ENCODE measurements at regions not wholly inside any gene's neighbourhood (a gene's known extent, or its start where the extent isn't known, plus 50 kb on each side); places are given as distances from the start of the nearest gene placed in this dataset.
"Not testable (repeated sequence)": the region's sequence is repeated elsewhere in the genome, so short reads cannot be mapped to it uniquely, and the experiment has no call there.

DNA sequence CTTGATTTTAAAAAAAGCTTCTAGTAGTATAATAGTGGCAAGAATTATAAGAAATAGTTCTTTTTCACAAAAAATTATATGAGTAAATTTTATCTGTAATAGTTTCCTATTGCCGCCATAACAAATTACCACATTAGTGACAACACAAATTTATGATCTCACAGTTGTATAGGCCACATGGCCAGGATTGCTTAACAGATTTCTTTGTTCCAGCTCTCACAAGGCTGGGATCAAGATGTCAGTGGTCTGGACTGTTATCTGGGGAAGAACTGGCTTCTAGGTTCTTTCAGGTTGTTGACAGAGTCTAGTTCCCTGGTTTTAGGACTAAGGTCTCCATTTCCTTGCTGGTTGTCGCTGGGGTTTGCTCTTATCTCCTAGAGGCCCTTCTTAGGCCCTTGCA, 236.4 kb downstream of the USP25 start:
- TF ChIP-seq, protein P1, sequence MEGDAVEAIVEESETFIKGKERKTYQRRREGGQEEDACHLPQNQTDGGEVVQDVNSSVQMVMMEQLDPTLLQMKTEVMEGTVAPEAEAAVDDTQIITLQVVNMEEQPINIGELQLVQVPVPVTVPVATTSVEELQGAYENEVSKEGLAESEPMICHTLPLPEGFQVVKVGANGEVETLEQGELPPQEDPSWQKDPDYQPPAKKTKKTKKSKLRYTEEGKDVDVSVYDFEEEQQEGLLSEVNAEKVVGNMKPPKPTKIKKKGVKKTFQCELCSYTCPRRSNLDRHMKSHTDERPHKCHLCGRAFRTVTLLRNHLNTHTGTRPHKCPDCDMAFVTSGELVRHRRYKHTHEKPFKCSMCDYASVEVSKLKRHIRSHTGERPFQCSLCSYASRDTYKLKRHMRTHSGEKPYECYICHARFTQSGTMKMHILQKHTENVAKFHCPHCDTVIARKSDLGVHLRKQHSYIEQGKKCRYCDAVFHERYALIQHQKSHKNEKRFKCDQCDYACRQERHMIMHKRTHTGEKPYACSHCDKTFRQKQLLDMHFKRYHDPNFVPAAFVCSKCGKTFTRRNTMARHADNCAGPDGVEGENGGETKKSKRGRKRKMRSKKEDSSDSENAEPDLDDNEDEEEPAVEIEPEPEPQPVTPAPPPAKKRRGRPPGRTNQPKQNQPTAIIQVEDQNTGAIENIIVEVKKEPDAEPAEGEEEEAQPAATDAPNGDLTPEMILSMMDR (IDR thresholded peaks at IDR 0.05; ENCODE audit: low read depth, low read length), result no peak
- H3K4me3 ChIP-seq (replicated peaks in 1 of 2; ENCODE audit: low read depth in 2 of 2, low read length in 2 of 2), result no peak overlapping the region
- no peak for DNase-seq (ENCODE audit: low read depth in 2 of 2)

DNA sequence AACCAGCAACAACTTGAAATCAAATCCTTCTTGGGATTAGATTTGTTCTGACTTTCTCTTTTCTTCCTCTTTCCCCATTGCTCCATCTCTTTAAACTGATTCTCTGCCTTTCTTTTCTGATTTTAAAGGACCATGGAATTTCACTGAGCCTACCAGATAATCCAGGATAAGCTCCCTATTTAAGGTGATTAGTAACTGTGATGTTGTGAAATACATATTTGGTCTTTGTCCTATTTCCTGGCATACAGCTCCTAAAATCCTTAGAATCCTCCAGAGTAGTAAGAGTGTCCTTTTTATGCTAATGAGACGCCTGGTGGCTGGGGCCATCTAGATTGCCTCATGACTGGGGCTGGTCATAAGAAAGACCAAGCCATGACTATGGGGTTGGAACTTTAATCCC, 236.9 kb downstream of the USP25 start:
- H3K4me3 ChIP-seq (replicated peaks in 1 of 2; ENCODE audit: low read depth in 2 of 2, low read length in 2 of 2), result no peak overlapping the region
- DNase-seq (ENCODE audit: low read depth in 2 of 2), result no peak
- TF ChIP-seq, protein P1 (IDR thresholded peaks at IDR 0.05; ENCODE audit: low read depth, low read length), result no peak

DNA sequence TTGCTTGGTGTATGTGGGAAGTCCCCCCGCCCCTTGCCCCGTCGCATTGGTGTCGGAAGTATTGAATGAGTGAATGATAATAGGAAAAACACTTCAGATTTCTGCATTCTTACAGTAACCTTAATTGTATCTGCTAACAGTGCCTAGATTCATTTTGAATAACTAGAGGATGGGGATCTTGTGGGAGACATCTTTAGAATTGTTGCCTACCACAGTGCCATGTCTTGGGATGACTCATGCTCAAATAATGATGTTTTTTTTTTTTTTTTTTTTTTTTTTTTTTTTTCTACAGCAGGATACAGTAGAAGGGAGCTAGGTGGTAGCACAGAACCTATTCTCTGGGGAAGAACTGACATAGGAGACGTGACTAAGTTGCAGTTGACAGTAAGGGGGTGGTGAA, 237.9 kb downstream of the USP25 start:
- peak; percentile 7 to 55 for DNase-seq (ENCODE audit: low read depth in 2 of 2)
- H3K4me3 ChIP-seq (replicated peaks in 1 of 2; ENCODE audit: low read depth in 2 of 2, low read length in 2 of 2), result no peak overlapping the region
- TF ChIP-seq, protein P1 (IDR thresholded peaks at IDR 0.05; ENCODE audit: low read depth, low read length), result no peak

DNA sequence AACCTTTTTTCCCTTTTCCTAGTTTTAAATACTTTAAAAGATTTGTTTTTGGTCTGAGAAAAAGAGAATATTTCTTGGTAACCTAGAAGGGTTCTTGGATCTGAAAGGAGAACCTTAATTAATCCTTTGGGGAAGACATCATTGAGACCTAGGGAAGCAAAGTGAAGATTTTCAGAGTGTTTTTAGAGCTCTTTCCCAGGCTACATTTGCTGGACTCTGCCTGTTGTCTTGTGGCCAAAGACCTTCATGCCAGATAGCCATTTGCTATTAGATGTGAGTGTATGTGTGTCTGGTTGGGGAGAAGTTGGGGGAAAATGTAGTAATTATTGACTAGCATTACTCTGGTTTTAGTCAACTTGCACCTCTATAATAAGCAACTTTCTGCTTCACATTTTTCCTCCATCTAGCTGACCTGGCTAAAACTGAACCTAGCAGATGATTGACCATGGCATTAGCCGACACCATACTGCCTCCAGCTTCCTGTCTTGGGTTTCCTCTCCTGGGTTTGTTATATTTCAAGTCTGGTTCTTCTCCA, 239.1 kb downstream of the USP25 start:
- TF ChIP-seq, protein P1 (IDR thresholded peaks at IDR 0.05; ENCODE audit: low read depth, low read length), result no peak
- no peak for DNase-seq (ENCODE audit: low read depth in 2 of 2)
- H3K4me3 ChIP-seq (replicated peaks in 1 of 2; ENCODE audit: low read depth in 2 of 2, low read length in 2 of 2), result no peak overlapping the region

DNA sequence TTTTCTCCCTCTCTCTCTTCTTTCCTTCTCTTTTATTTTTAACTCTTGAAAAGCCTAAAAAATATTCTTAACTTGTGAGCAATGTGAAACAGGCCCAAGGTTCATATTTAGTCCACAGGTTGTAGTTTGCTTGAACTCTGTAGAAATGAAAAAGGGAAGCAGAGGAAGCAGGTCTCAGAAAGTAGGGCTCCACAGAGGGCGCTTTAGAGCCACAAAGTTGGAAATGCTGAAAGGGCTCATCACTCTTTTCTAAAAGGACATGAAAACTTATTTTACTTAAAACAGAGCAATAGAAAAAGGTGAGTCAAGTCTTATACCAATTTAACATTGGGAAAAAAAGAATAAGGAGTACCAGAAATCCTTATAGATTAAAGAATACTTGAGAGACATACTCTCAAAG, 247.0 kb downstream of the USP25 start:
- no peak overlapping the region for H3K4me3 ChIP-seq (replicated peaks in 1 of 2; ENCODE audit: low read depth in 2 of 2, low read length in 2 of 2)
- TF ChIP-seq, protein P1 (IDR thresholded peaks at IDR 0.05; ENCODE audit: low read depth, low read length), result peak; percentile 44
- peak; percentile 5 to 24 for DNase-seq (ENCODE audit: low read depth in 2 of 2)

DNA sequence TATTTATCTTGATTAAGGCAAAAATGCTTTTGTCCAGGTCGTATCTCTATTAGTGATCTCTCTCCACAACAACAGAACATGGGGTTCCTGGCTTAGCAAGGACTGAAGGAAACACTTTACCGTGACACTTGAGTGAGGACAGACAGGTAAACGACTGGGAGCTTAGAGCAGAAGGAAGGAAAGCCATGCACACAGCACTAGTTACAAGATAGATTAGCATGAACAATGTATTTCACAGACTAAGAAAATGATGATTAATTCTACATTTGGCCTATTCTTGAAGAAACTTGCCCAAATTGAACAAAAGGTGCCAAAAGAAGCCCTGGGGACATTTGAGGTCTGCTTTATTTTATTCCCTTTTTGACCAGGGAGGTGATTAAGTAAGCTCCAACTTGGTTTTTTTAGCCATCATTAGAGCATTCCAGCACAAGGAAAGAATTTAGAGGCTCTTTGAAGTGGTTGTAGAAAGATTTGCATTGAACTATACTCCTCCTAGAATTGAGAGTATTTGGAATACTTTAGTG, 248.5 kb downstream of the USP25 start:
- DNase-seq (ENCODE audit: low read depth in 2 of 2), result peak; percentile 16 to 27
- TF ChIP-seq, protein P1 (IDR thresholded peaks at IDR 0.05; ENCODE audit: low read depth, low read length), result no peak
- no peak overlapping the region for H3K4me3 ChIP-seq (replicated peaks in 1 of 2; ENCODE audit: low read depth in 2 of 2, low read length in 2 of 2)

DNA sequence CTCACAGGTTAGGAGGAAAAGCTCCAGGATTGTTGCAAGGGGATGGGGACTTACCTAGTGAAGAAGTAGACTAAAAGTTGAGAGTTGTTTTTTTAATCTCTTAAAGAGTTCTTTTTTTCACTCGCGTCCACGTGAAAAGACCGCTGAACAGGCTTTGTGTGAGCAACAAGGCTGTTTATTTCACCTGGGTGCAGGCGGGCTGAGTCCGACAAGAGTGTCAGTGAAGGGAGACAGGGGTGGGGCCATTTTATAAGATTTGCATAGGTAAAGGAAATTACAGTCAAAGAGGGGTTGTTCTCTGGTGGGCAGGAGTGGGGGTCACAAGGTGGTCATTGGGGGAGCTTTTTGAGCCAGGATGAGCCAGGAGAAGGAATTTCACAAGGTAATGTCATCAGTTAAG, 249.7 kb downstream of the USP25 start:
- DNase-seq (ENCODE audit: low read depth in 2 of 2); H3K4me3 ChIP-seq (replicated peaks in 1 of 2; ENCODE audit: low read depth in 2 of 2, low read length in 2 of 2): not testable (repeated sequence)
